ENCODE measurements at regions not wholly inside any gene's neighbourhood (a gene's known extent, or its start where the extent isn't known, plus 50 kb on each side); places are given as distances from the start of the nearest gene placed in this dataset.
"Not testable (repeated sequence)": the region's sequence is repeated elsewhere in the genome, so short reads cannot be mapped to it uniquely, and the experiment has no call there.

- ATAC-seq, result no peak
Observed at GRCh38 chr6:119791736-119792135, 442.2 kb upstream of the MAN1A1 start.

DNA sequence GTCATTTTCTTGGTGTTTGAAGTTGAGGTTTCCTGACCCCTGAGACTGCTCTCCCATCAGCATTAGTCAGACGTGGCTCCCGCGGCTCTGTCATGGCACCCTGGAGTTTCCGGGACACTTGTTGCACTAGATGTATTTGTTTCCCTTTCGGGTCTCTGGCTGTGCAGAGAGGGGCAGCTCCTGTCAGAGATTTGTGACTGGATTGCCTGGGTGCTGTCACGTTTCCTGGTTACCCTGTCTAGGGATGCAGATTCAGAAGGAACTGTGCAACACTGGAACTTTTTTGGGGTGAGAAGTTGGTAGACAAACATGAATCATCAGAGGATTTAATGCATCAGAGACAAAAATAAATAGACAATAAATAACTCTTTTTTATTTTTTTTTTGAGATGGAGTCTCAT lies 431.8 kb upstream of the MAN1A1 start:
- ATAC-seq, result no peak

- ATAC-seq, result no peak
Observed at GRCh38 chr6:119768201-119768600, 418.6 kb upstream of the MAN1A1 start.

GRCh38 chr6:119764927-119765681 lies 415.5 kb upstream of the MAN1A1 start:
- ATAC-seq, result no peak

DNA sequence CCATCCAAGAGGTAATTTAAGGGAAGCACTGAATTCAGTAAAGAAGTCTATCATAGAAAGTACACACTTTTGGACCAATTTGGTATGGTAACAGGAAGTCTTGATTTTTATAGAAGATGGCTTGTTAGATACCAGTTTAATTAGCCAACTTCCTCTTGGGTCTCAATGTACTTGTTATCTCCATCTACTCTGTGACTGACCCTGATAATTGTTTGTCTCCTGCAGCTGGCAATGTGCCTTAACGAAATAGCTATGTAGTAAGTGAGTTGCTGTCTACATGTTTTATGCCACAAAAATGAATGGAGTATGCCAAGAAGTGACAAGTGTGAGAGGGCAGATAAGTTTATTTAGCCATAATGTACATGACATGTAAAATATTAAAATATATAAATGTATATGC lies 410.5 kb upstream of the MAN1A1 start:
- no peak for ATAC-seq

- ATAC-seq, result no peak
Observed at GRCh38 chr6:119758385-119758784, 408.8 kb upstream of the MAN1A1 start.

GRCh38 chr6:119757467-119757866 lies 407.9 kb upstream of the MAN1A1 start:
- no peak for ATAC-seq

DNA sequence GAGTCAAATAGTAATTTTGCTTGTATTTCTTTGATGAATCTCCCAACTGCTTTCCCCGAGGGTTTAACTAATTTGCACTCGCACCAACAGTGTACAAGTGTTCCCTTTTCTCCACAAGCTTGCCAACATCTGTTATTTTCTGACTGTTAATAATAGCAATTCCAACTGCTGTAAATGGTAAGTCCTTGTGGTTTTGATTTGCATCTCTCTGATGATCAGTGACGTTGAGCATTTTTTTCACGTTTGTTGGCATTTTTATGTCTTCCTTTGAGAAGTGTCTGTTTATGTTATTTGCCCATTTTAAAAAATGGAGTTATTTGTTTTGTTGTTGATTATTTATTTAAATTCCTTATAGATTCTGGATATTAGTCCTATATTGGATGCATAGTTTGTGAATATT lies 399.8 kb upstream of the MAN1A1 start:
- ATAC-seq, result no peak

- ATAC-seq, result not testable (repeated sequence)
Observed at GRCh38 chr6:119748535-119748934, 399.0 kb upstream of the MAN1A1 start.

DNA sequence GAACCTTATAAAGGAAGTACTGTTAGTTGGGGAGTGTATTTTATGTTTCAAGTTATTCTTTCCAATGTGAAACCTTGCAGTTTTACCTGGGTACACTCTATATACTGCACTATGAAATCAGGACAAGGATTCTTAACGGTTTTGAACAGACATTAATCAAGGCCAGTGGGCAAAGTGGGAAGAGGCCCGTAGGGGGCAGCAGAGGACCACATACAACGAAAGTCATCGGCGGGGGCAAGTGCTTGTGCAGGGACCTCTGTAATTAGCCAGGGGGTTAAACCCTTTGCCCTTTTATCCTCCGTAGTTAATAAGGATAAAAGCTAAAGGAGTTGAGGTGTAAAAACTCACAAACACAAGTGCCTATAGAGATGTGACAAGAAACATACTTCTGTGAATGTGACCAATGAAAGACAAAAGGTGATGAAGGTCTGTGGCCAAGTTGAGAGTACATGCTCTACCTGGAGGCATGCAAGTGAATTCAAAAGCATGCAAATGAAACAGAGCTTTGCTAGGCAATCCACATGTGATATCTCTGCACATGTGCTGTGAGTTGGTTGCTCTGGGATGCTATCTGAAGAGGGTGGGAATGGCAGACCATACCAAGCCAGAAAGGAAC lies 392.7 kb upstream of the MAN1A1 start:
- no peak for ATAC-seq

DNA sequence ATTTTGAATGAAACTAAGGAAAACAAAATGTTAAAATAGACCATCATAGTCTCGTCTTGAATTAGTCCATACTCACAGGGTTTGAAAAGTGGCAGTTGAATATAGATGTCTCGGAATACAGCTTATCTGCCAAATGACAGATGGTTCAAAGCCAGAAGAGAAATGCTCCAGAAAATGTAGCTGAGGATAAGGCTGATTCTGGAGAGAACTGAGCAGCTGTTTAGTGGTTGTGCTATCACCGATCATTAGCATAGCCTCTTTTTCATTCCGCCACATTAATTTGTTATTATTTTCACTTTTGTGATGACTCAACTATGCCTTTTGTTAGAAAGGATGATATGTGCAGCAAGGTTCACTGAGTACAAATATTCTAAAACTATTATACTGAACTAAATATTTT lies 390.2 kb upstream of the MAN1A1 start:
- no peak for ATAC-seq

- ATAC-seq, result no peak
Observed at GRCh38 chr6:119738425-119738824, 388.9 kb upstream of the MAN1A1 start.

GRCh38 chr6:119736296-119737021 lies 386.9 kb upstream of the MAN1A1 start:
- no peak for ATAC-seq

GRCh38 chr6:119735530-119735929 lies 386.0 kb upstream of the MAN1A1 start:
- ATAC-seq, result no peak

DNA sequence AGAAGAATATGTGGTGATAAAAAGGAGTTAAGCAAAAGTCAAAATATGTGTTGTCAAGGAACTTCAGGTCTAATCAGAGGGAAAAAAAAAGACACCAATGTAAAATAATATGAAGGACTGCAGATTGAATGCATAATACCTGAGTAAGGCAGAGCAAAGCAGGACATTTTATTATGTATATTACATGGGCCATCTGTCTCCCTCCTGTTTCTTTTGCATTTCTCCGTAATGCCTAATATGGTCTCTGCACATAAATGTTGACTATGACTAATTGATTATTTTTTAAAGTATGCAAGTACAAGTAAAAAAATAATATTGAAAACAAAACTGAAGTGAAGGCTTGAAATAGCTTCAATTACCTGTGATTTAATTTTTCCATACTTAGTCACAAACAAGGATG lies 384.7 kb upstream of the MAN1A1 start:
- no peak for ATAC-seq

- ATAC-seq, result no peak
Observed at GRCh38 chr6:119728935-119729334, 379.4 kb upstream of the MAN1A1 start.

DNA sequence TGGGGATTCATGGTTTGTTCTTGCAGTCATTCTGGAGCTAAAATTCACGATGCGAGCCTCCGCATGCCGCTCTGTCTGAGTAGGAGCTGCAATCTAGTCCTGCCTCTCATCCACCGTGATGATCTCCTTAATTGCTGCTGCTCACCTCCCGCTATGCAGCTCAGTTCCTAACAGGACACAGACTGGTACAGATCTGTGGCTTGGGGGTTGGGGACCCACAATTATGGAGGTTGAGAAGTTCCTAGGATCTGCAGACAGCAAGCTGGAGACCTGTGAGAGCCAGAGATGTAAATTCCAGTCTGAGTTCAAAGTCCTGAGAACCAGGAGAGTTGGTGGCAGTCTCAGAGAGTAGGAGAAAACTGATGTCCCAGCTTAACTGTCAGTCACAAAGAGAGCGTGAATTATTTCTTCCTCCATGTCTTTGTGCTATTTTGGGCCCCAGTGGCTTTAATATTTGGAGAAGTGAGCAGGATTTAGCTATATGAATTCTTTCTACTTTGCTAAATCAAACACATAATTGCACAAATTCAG lies 378.7 kb upstream of the MAN1A1 start:
- ATAC-seq, result no peak

DNA sequence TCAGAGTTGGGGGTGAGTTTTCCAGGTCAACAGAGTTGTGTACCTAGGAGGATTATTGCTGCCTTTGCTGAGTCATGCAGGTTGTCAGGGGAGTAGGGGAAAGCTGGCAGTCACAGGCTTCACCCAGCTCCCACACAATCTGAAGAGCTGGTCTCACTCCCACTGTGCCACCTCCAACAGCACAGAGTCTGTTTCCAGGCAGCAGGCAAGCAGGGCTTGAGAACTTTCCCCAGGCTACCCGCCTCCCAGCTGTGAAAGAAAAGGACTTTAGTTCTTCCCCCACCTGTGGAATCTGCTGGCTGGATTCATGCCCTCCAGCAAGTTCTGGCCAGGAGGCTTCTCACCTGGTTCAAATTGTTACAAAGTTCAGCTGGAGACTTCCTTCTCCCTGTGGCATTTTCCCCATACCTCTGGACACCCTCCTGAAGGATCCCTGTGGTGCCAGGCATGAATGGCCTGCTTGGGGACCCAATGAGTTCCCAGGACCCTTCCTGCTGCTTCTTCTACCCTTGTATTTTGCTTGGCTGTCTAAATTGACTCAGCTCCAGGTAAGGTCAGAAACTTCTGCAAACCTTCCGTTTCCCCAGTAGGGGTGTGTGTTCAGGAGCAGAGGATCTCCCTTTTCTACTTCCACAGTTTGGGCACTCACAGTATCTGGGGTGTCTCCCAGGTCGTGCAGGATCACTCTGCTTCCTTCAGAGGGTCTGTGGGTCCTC lies 378.1 kb upstream of the MAN1A1 start:
- ATAC-seq, result no peak

DNA sequence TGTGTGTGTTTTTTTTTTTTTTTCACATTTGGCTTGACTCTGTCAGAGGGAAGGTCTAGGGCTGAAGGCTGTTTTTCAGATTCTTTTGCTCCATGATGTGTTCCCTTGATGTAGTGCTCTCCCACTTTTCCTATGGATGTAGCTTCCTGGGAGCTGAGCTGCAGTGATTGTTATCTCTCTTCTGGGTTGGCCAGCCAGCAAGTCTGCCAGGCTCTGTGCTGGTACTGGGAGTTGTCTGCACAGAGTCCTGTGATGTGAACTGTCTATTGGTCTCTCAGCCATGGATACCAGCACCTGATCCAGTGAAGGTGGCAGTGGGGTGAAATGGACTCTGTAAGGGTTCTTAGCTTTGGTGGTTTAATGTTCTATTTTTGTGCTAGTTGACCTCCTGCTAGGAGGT lies 377.4 kb upstream of the MAN1A1 start:
- not testable (repeated sequence) for ATAC-seq

GRCh38 chr6:119726086-119726485 lies 376.5 kb upstream of the MAN1A1 start:
- ATAC-seq, result no peak

GRCh38 chr6:119720160-119720559 lies 370.6 kb upstream of the MAN1A1 start:
- no peak for ATAC-seq

GRCh38 chr6:119717942-119718341 lies 368.4 kb upstream of the MAN1A1 start:
- no peak for ATAC-seq

DNA sequence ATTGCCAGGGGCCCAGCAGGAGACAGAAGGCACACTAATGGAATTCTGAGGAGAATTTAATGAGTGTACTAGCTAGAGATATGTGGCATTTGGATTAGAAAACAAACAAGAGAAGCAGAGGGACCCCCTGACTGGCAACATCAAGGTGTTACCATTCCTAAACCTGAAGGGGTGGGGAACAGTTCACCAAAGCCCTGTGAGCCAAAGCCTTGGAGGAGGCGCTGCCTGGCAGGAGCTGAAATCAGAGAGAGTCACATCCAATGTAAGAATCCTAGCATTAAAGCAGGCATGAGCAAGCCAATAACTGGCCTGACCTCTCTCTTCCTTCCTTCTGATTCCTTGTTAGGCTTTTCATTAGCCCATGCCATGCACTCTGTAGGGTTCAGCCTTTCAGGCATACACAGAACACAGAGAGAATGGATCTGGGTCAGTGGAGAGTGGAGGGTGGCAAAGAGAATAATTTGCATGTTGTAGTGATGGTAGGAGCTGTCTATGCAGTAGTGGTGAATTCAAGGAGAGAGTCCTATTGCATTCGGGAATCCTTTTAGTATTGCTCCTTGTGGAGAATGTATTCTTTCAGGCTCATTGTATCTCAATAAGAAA lies 367.2 kb upstream of the MAN1A1 start:
- no peak for ATAC-seq

All from activated CD4-positive, CD25-positive, alpha-beta regulatory T cell treated with anti-CD3 and anti-CD28 coated beads, Interleukin-2, amount 50 U/mL, for 24 hours (primary cell).